Spleen (tissue), 11 donors: ENCODE measurements at regions not wholly inside any gene's neighbourhood (a gene's known extent, or its start where the extent isn't known, plus 50 kb on each side); places are given as distances from the start of the nearest gene placed in this dataset.

Experiments
- DNase-seq: peaks from one replicate; pipeline ENCODE4 v3.0.0-alpha.2; 2020
- H3K27ac ChIP-seq, 8 donors: fragments of 200-600 bp; sonication (generic) in 7 of 8; 1 replicate in 4 of 8; 2 replicates in 4 of 8; pipeline versions ENCODE4 v1.5.0 to v1.8.0; 2016 to 2021; ENCODE audit warnings: inconsistent platforms in 4 of 8, mild to moderate bottlenecking in 4 of 8, moderate library complexity in 1 of 8
- H3K27me3 ChIP-seq, 7 donors: fragments of 200-600 bp; sonication (generic) in 6 of 7; replicated peaks in 1 of 7; 1 replicate in 4 of 7; 2 replicates in 3 of 7; pipeline versions ENCODE4 v1.5.0 to v1.8.0; 2016 to 2021; ENCODE audit warnings: inconsistent platforms in 3 of 7, mild to moderate bottlenecking in 1 of 7
- H3K36me3 ChIP-seq, 6 donors: fragments of 200-600 bp; sonication (generic) in 5 of 6; 1 replicate in 4 of 6; 2 replicates in 2 of 6; pipeline versions ENCODE4 v1.5.0 to v1.8.0; 2016 to 2021; ENCODE audit warnings: inconsistent platforms in 2 of 6
- H3K4me1 ChIP-seq, 6 donors: fragments of 200-600 bp; sonication (generic) in 5 of 6; 1 replicate in 3 of 6; 2 replicates in 3 of 6; pipeline versions ENCODE4 v1.5.0 to v1.8.0; 2016 to 2021; ENCODE audit warnings: inconsistent platforms in 3 of 6
- H3K4me3 ChIP-seq, 8 donors: fragments of 200-600 bp; sonication (generic) in 7 of 8; 1 replicate in 4 of 8; 2 replicates in 4 of 8; pipeline versions ENCODE4 v1.5.0 to v1.8.0; 2016 to 2021; ENCODE audit warnings: inconsistent platforms in 4 of 8, mild to moderate bottlenecking in 4 of 8, moderate library complexity in 2 of 8
- H3K9me3 ChIP-seq, 8 donors: fragments of 200-600 bp; sonication (generic) in 7 of 8; 1 replicate in 4 of 8; 2 replicates in 4 of 8; pipeline versions ENCODE4 v1.5.0 to v1.8.0; 2016 to 2021; ENCODE audit warnings: inconsistent platforms in 4 of 8
- CTCF ChIP-seq, 11 experiments: fragments of 200-600 bp in 7 of 11; fragments of 450-650 bp in 4 of 11; sonication (generic) in 4 of 11; IDR thresholded peaks in 8 of 11; conservative IDR thresholded peaks in 3 of 11; 1 replicate in 7 of 11; 2 replicates in 4 of 11; pipeline versions ENCODE4 v1.4.0 to v1.8.0; 2016 to 2021; ENCODE audit warnings: antibody characterized with exemption in 11 of 11, inconsistent platforms in 4 of 11, mild to moderate bottlenecking in 1 of 11
- POLR2A ChIP-seq, 3 donors: fragments of 450-650 bp; IDR thresholded peaks; one replicate each; pipeline ENCODE4 v1.5.1; 2017; ENCODE audit warnings: antibody characterized with exemption in 3 of 3, mild to moderate bottlenecking in 1 of 3
- POLR2AphosphoS5 ChIP-seq, 3 donors: sonication (generic); formaldehyde crosslinking; IDR thresholded peaks; one replicate each; pipeline ENCODE4 v1.5.1; 2017; ENCODE audit warnings: antibody characterized with exemption in 3 of 3
- WGBS, 5 donors: extraction: QIAGEN DNeasy Blood & Tissue Kit in 3 of 5; methylation state at CpG; one replicate each; pipeline versions ENCODE4 v1.1.5 to v1.1.7; 2013 to 2018; 5-methylcytosine and 5-hydroxymethylcytosine counted together
- intact Hi-C: fragments of 100-400 bp; cut with DNase I; formaldehyde crosslinking; loops from one replicate; pipeline ENCODE4 v1.15.0; 2023; ENCODE audit warnings: low total_unique reads
- donor health status: healthy with polysubstance abuse.
- donor health status: DM: no; HTN: no; CAD: no; lungs with moderate emphysema.
- donor health status: DM: no; HTN: no; CAD: no.
- donor health status: Bipolar disorder and iron deficiency.
- donor health status: healthy.
- donor health status: DM: no; HTN: no; CAD: no.
- donor health status: DM: yes; HTN: yes; CAD: no.

DNA sequence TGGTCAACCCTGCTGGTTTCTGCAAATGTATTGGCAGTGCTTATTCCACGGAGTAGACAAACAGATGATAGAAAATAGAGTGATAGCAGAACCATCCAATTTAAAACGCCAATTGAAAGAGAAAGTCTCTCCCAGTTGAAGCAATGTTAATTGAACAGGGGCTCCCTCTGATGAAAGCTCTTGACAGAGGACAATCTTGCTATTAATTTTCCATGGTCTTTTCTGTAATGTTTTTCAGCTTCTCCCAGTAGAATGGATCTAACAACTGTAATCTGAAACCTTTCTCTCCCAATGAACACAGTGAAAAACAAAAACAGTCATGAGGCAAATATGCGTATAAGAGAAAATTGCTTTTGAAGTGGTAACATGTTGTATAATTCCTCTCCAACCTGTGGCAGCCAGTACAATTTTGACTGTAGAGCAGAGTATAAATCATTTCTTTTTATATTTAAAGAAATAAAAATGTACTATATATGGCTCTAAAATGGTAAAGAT is 225.1 kb upstream of the GALNTL6 start:
- H3K4me1 ChIP-seq, result peaks cover 0 to 6% (median 0%) of the 10 kb centered on the region in 6 donors
- peaks cover 0 to 11% (median 0%) of the 10 kb centered on the region in 8 donors for H3K9me3 ChIP-seq
- no peaks in the 10 kb centered on the region for H3K36me3 ChIP-seq
- no peaks in the 10 kb centered on the region for H3K27me3 ChIP-seq
- TF ChIP-seq POLR2A (IDR thresholded peaks at IDR 0.05) (no peak), POLR2AphosphoS5 (IDR thresholded peaks at IDR 0.05) (no peak), CTCF (IDR thresholded peaks at IDR 0.05 in 8 of 11, conservative IDR thresholded peaks at IDR 0.05 in 3 of 11) (no peak)
- 80 to 88% (median 82%) methylated on average over 3 of the region's 3 CpGs for WGBS, 5 donors
- H3K27ac ChIP-seq, result no peak overlapping the region
- intact Hi-C loops, result no loop called here
- DNase-seq, result no peak
- no peak overlapping the region for H3K4me3 ChIP-seq

DNA sequence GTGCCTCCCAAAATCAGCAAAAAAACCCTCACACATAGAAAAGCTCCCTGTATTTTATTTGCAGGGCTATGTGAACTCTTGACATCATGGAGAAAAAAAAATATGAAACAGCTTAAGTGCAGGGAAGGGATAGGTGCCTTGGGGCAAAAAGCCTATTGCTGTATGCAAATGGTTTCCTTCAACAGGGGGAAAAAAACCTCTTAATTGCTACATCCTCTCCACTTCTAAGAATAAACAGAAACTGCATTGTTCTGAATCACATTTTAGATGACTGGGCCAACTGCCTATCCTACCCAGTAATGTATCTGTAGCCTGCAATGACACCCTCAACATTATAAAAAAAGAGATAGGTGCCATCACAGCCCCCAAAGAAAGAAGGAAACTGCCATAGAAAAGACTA is 229.4 kb upstream of the GALNTL6 start:
- DNase-seq, result no peak
- no peaks in the 10 kb centered on the region for H3K27me3 ChIP-seq
- peaks cover 0 to 11% (median 0%) of the 10 kb centered on the region in 8 donors for H3K9me3 ChIP-seq
- no peaks in the 10 kb centered on the region for H3K36me3 ChIP-seq
- intact Hi-C loops, result no loop called here
- peaks cover 0 to 6% (median 0%) of the 10 kb centered on the region in 6 donors for H3K4me1 ChIP-seq
- no peak overlapping the region for H3K4me3 ChIP-seq
- TF ChIP-seq POLR2AphosphoS5 (IDR thresholded peaks at IDR 0.05), result no peak
- no peak for TF ChIP-seq CTCF (IDR thresholded peaks at IDR 0.05 in 8 of 11, conservative IDR thresholded peaks at IDR 0.05 in 3 of 11)
- no peak for TF ChIP-seq POLR2A (IDR thresholded peaks at IDR 0.05)
- H3K27ac ChIP-seq, result no peak overlapping the region

DNA sequence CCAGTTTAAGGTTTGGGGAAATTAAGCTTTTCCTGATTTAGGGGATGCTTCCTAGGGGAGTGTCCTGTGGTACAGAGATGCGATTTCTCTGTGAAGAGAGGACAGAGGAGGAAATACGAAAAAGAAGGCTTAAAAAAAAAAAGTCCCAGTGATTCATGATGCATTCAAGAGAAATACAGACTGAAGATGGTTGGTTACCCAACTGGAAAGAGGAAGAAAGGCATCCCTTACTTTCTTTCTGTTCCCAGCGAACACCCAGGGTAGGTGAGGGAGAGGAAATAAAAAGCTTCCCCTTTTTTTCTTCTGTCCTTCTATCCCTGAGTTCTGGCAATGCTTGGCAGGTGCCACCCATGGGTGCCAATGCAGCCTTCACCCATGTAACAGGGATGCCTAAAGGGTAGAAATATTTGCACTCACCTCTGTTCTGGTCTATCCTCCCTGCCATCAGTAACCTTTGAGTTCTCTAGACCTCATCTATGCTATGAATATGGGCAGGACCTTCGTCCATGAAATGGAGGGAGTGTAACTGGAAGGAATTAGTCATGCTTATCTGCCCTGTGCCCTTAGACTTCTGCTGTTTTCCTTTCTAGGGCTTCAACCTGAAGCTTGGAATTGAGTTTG is 230.1 kb upstream of the GALNTL6 start:
- peaks cover 0 to 11% (median under 1%) of the 10 kb centered on the region in 8 donors for H3K9me3 ChIP-seq
- intact Hi-C loops, result no loop called here
- peaks cover 0 to 6% (median 0%) of the 10 kb centered on the region in 6 donors for H3K4me1 ChIP-seq
- TF ChIP-seq CTCF (IDR thresholded peaks at IDR 0.05 in 8 of 11, conservative IDR thresholded peaks at IDR 0.05 in 3 of 11) (no peak), POLR2AphosphoS5 (IDR thresholded peaks at IDR 0.05) (no peak), POLR2A (IDR thresholded peaks at IDR 0.05) (no peak)
- WGBS, 5 donors, result 35 to 52% (median 39%) methylated on average over 4 of the region's 4 CpGs
- DNase-seq, result no peak
- H3K27ac ChIP-seq, result no peak overlapping the region
- H3K36me3 ChIP-seq, result no peaks in the 10 kb centered on the region
- H3K27me3 ChIP-seq, result no peaks in the 10 kb centered on the region
- no peak overlapping the region for H3K4me3 ChIP-seq

- Histone ChIP-seq H3K36me3 (no peaks in the 10 kb centered on the region), H3K4me1 (no peaks in the 10 kb centered on the region), H3K27ac (no peak overlapping the region), H3K9me3 (peaks cover 0 to 6% (median 0%) of the 10 kb centered on the region in 8 donors), H3K27me3 (no peaks in the 10 kb centered on the region), H3K4me3 (no peak overlapping the region)
- TF ChIP-seq CTCF (IDR thresholded peaks at IDR 0.05 in 8 of 11, conservative IDR thresholded peaks at IDR 0.05 in 3 of 11) (no peak), POLR2AphosphoS5 (IDR thresholded peaks at IDR 0.05) (no peak), POLR2A (IDR thresholded peaks at IDR 0.05) (no peak)
- 85 to 97% (median 91%) methylated on average over 2 of the region's 2 CpGs for WGBS, 5 donors
- intact Hi-C loops, result no loop called here
- no peak for DNase-seq
Observed at GRCh38 chr4:171573181-171573580, 240.0 kb upstream of the GALNTL6 start.
